ENCODE measurements at regions not wholly inside any gene's neighbourhood (a gene's known extent, or its start where the extent isn't known, plus 50 kb on each side); places are given as distances from the start of the nearest gene placed in this dataset.
A peak's percentile ranks its signal among the peaks of the same experiment; 100 is the strongest.
"Not testable (repeated sequence)": the region's sequence is repeated elsewhere in the genome, so short reads cannot be mapped to it uniquely, and the experiment has no call there.

DNA sequence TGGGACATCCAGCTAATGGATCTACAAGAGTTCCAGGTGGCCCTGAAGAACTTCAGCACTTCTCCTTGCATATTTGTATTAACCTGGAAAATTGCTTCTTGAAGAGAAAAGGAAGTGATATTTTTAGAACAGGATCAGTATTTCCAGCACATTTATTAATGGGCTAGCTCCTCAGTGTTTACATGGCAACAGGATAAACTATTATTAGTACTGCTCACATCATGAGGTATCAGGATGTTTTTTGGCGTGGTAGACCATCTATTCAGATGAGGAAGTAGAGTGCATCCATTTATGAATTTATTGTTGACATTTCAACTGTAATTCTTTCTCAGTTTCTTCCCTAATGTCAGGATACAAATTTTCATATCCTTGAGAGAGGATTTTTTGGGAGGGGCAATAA lies 144.4 kb downstream of the KCNRG start:
- DNase-seq, result no peak

DNA sequence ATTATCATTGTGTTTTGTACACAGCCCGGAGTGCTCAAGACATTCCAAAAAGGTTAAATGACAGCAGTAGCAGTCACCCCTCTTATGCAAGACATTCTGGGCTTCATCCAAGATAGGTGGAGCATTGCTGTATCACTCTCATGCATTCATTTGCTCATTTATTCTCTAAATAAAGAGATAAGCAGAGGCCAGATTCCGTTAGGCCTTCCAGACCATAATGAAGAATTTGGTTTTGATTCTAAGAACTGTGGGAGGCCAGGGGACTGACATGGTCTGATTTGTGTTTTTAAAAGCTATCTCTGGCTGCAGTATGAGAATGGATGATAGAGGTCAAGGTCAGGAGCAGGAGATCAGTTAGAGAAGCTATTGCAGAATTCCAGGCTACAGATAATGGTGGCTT lies 145.8 kb downstream of the KCNRG start:
- no peak for DNase-seq

DNA sequence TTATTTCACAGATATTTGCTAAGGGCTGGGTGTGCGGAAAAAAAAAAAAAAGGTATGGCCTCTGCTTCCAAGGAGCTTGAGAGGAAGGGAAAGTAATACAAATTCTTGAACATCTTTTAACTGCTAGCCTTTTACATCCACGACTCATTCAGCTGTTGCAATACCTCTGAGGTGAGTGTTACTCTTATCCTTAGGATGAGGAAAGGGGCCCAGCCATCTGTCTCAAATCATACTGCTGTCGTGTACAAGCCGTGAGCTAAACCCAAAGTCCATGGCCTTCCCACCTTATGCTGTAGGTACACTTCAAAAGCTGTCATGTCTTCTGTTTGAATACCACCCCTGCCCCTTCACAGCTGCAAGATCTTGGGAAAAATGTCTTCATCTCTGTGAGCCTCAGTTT lies 146.8 kb downstream of the KCNRG start:
- DNase-seq, result no peak

DNA sequence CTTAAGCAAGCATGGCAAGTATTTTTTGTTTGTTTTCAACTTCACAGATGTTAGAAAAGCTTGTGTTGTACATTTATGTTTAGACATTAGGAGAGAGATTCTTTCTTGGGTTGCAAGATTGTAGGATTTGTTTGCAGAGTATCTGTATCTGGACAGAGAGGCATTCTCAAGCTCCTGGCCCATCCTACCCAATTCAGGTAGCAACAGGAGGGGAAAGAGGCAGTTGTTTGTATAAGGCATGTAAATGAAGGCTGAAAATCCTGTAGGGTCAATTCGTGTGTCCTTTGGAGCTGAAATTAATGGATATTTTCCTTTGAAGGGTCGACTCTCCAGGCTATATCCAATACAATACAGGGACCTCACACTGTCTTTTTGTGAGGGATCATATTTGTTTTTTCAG lies 147.3 kb downstream of the KCNRG start:
- DNase-seq, result no peak

DNA sequence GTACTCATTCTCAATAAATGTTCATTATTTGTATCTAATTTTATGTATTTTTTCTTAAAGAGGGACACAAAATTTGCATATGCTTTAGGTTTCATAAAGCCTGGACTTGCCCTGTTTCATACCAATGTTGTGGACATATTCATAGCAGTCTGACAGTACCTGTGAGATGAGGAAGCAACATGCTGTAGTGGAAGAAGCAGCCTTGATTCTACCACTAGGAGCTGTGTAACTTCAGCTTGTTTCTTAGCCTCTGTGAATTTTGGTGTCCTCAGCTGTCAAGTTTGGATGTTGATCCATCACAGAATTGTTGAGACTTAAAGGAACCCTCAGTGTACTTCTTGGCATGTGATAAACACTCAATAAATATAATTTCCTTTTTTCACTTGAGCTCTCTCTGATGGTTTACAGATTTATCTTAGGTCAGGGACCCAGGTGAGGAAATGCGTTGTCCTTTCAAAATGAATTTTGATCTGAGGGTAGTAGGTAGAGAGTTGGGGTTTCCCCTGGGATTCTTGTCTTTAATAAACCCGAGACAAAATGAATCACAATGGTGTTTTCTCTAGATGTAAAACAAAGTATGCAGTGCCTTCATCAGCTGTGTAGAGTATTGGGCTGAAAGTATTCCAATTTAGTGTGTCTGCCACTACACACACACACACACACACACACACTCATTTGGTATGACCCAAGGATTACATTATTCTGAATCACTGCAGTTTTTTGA lies 152.1 kb downstream of the KCNRG start:
- DNase-seq, result peak; percentile 63

DNA sequence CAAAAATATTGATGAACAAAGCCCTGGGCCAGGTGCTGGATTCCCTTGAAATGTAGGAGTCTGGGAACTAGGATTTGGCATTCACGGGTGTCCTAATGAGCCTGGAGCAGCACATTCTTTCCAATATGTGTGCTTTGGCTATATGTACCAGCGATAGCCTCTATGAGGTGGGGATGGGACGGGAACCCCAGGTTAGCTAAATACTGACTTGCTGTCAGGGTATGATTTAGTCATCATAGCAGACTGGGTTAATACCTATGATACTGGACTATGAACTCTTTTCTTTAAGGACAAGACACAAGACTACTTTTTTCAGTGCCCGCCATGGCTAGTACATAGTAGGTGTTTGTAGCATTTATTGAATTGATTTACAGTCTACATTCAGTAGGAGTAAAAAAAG lies 152.7 kb downstream of the KCNRG start:
- no peak for DNase-seq

DNA sequence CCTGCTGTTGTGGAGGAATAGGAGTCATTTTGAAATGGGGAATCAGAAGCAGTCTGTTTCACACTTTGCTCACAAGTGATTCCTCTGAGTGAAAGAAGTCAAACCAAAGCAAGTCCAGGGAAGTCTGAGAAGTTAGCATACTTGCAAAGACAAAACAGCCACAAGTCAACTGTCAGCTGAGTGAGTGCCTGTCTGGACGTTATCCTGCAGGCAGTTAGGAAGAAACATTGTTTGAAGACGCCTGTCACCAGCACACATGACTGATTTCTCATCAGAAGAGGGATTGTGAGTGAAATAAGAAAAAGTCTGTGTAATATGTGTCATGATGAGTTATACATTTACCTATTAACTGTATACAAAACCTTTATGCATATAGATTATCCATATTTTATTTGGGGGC lies 153.5 kb downstream of the KCNRG start:
- DNase-seq, result peak; percentile 23

DNA sequence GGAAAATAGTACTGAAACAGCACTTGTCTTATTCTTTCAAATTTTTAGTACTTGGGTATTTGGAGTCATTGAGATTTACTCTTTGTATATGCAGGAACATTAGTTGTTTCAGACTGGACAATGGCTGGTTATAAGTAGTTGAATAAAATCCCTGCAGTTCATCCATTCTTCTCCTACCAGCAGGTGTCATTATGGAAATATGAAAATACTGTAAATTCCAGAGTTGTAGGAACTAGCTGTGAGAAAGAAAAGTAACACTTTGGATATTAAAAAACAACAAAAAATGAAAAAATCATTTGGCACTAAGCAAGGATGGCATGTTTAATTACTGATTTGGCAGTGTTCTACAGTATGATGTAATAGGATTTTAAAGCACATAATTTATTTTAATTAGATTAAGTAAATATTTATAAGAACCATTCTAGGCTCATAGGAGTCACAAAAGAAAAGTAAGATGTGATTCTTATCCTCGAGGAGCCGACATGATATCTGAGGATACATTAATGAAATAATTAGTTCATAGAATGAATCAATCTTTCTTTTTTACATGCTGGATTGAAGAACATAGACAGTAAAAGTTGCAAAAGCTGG lies 155.3 kb downstream of the KCNRG start:
- DNase-seq, result no peak

DNA sequence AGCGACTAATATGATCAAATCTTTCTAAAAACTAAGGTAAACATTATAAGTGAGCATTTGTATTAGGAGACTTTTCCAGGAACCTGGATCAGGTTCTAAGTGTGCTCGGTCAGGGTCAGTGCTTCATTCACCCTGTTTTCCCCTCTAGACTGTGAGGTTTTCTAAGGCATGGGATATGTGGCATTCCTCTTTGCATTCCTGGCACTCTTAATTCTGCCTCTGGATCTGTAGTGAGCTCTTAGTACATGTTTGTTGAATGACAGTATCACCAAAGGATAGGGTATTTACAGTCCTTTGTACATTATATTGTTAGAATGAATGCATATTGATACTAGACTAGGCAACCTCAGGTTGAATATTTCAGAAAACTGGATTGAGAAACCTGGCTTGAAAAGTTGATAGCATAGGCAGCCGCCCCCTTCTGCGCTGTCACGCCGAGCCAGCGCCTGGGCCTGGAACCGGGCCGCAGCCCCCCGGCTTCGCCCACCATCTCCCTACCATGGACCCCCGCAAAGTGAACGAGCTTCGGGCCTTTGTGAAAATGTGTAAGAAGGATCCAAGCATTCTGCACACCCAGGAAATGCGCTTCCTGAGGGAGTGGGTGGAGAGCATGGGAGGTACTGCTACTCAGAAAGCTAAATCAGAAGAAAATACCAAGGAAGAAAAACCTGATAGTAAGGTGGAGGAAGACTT lies 156.5 kb downstream of the KCNRG start:
- DNase-seq, result no peak

DNA sequence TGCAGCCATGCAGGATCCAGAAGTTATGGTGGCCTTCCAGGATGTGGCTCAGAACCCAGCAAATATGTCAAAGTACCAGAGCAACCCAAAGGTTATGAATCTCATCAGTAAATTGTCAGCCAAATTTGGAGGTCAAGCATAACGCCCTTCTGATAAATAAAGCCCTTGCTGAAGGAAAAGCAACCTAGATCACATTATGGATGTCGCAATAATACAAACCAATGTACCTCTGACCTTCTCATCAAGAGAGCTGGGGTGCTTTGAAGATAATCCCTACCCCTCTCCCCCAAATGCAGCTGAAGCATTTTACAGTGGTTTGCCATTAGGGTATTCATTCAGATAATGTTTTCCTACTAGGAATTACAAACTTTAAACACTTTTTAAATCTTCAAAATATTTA lies 157.8 kb downstream of the KCNRG start:
- not testable (repeated sequence) for DNase-seq

DNA sequence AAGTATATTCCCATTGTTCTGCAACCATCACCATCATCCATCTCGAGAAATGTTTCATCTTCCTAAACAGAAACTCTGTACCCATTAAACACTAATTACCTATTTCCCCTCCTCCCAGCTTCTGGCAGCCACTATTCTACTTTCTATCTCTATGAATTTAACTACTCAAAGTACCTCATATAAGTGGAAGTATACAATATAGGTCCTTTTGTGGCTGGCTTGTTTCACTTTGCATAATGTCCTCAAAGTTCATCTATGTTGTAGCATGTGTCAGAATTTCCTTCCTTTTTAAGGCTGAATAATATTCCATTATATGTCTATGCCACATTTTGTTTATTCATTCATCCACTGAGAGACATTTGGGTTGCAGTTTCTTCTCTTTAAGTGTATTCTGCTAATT lies 159.4 kb downstream of the KCNRG start:
- no peak for DNase-seq

DNA sequence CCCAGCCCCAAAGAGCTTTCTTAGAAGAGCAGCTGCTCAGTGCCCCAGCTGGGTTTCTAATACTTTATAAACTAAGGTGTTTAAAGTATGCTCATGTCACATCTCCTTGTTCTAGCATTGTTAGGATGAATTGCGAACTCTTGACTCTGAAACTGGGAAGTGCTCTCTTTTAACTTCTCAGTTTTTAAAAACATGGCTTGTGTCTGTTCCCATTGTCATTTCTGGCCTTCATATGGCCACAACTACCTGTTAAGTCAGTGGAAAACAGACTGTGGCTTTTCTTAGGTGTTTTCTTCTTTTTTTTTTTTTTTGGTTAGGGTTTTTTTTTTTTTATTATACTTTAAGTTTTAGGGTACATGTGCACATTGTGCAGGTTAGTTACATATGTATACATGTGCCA lies 164.7 kb downstream of the KCNRG start:
- DNase-seq, result no peak

DNA sequence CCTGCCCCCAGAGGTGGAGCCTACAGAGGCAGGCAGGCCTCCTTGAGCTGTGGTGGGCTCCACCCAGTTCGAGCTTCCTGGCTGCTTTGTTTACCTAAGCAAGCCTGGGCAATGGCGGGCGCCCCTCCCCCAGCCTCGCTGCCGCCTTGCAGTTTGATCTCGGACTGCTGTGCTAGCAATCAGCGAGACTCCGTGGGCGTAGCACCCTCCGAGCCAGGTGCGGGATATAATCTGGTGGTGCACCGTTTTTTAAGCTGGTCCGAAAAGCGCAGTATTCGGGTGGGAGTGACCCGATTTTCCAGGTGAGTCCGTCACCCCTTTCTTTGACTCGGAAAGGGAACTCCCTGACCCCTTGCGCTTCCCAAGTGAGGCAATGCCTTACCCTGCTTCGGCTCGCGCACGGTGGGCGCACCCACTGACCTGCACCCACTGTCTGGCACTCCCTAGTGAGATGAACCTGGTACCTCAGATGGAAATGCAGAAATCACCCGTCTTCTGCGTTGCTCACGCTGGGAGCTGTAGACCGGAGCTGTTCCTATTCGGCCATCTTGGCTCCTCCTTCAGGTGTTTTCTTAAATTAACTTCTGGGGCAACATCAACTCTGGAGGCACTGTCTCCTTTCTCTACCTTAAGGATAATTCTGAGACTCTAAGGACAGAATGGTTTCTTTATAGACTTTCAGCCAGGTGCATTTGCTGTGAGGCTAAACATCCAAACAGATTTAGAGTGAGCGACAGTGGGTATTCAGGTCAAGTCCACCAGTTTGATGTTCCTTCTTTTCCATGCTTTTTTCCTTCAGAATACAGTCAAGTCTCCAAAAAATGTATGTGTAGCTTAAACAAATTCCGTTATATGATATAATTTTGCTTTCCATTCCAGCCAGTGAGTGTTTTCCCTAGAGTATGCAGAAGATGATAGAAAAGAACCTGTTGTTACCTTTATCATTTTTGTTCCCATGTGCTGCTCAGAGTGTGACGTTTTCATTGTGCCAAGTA lies 170.8 kb downstream of the KCNRG start:
- DNase-seq, result not testable (repeated sequence)

DNA sequence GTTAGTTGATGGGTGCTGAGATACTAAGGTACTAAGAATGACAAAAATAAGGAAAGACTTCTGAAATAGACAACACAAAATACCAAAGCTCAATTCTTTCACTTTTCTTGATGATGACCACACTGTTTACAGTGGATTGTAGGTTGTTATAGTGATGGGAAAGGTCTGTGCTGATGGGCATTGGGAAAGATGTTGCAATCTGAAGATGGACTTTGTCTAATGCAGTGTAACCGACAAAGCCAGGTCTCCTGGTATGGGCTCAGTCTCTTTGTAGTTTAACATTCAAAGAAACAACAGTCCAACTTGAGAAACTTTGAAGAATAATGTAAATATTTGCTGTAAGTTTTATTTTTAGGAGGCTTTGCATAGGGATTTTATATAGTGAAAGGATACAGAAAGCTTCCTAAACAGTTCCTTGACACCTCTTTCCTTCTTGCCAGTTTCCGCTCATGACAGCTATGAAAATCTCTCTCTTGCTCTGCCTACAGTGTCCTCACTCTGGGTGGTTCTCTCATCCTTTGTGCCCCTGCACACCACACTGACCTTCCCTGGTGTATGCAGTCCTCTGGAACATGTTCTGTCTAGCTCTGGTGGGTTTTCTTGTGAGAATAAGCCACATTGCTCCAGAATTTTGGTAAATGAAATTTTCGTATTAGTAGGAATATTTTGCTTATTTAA lies 172.2 kb downstream of the KCNRG start:
- DNase-seq, result no peak

DNA sequence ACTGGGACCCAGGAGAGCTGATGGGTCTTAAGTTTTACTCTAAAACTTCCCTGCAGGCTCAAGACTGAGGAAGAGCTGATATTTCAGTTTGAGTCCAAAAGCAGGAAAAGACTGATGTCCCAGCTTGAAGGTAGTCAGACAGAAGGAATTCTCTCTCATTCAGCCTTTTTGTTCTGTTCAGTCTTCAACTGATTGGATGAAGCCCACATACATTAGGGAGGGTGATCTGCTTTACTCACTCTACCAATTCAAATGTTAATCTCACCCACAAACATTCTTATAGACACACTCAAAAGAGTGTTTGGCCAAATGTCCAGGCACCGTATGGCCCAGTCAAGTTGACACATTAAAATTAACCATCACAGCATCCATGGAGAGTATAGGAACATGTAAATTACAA lies 173.5 kb downstream of the KCNRG start:
- DNase-seq, result no peak

DNA sequence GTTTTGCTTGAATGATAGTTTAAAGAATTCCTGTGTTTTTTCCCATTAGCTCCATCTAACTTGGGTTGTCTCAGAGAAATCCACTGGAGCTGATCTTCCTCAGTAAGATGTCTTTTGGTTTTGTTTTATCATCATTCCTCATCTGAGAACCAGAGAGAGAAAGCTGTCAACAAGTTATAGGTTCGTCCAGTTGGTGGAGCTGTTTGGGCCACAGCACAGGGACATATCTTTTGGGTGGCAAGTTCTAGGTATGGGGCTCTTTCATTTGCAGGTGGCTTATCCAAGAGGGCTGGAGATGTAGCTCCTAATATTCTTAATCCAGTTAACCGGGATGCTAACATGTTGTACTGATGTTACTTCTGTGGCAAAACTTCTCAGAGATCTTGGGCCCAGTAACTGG lies 174.2 kb downstream of the KCNRG start:
- no peak for DNase-seq

DNA sequence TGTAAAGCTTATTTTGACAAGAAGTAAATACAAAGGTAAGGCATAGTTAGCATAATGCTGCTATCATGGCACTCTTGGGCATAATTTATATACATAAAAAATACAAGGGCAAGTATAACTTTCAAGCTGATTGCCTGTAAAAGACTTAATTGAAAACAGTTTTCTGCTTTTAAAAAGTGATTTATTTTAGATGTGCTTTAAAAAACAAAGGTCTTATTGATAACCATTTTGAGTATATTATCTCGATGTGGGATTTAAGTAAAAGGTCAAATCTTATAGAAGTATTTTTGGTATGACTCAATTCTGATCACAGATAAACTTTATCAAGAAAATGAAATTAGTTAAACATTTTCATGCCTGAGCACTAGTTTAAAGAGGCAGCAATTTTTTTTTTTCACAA lies 175.8 kb downstream of the KCNRG start:
- DNase-seq, result no peak

DNA sequence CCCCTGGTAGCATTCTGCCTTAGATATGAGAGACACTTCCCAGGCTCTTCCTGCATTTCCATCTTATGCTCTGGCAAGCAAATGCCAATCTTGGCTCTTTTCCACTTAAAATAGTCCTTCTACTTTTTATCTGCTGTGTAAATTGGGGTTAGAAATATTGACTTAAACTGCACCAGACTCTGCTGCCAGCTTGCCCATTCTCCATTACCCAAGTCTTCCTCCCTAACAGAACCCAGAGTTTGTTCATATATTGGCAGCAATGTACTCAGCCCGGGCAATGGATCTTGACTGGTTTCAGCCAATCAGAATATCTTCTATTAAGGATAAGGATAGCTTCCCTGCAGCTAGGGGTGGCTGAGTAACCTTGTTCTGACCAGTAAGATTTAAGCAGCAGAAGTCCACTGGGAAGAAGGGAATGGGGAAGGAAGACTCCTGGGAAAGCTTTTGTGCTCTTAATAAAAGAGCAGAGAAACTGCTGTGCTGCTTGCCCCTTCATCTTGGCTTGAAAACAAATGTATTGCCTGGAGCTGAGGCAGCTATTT lies 177.1 kb downstream of the KCNRG start:
- DNase-seq, result no peak

DNA sequence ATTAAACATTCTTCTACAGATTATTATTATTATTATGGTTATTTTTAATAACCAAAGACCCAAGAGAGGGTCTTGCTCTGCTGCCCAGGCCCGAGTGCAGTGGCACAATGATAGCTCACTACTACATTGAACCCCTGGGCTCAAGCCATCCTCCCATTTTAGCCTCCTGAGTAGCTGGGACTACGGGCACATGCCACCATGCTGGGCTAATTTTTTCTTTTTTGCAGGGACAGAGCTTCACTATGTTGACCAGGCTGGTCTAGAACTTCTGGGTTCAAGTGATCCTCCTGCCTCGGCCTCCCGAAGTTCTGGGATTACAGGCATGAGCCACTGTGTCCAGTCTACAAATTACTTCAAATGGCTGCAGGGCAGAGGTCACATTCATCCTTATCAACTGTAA lies 179.8 kb downstream of the KCNRG start:
- no peak for DNase-seq

DNA sequence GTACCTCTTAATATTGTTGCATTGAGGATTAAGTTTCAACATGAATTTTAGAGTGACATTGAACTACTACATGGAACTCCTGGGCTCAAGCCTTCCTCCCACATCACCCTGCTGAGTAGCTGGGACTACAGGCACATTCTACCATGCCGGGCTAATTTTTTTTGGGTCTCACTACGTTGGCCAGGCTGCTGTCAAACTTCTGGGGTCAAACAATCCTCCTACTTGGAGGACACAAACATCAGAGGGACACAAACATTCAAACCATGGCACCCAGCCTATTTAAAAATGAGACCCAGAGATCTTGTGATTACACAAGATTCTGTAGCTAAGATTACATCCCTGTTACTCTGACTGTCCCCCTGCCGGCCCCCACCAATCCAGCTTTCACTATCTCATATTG lies 180.9 kb downstream of the KCNRG start:
- no peak for DNase-seq

DNA sequence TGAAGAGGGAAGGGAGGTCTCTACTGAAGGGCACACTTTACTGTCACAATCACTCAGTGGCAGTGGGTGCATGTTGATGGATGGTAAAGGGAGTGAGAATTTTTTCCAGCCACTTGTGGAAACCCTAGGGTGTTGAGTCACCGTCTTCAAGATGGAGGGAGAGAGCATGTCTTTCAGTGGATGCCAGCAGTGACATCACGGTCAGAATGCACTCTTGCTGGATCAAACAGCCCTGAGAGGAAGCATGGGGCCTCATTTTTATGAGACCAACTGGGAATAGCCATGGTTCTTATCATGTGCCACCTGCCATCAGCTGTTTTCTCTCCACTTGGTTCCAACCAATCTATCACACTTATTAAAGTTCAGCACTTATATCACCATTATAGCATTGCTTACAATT lies 182.5 kb downstream of the KCNRG start:
- DNase-seq, result no peak

DNA sequence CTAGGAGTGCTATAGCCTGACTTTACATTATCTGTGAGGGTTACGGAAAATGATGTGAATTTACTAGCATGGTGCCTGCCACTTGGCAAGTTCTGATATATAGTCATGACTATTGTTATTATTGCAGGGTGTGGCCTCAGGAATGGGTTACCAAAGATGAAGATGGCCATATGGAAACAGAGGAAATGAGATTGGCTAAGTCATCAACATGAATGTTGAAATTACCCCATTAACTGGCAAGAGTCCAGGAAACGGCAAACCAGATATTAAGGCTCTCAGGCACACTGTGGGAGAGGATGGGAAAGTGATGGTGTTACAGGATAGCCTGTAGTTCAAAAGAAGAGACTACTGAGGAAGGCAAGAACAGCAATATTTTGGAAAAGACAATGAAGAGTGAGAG lies 183.3 kb downstream of the KCNRG start:
- DNase-seq, result no peak
